CD14-positive monocyte (primary cell): ENCODE measurements at regions not wholly inside any gene's neighbourhood (a gene's known extent, or its start where the extent isn't known, plus 50 kb on each side); places are given as distances from the start of the nearest gene placed in this dataset.

Experiments used
- DNase-seq, 3 donors: peaks; one replicate each; pipeline ENCODE4 v3.0.0-alpha.2; 2011 to 2022
- H2AFZ ChIP-seq: 2 replicates; pipeline ENCODE4 v1.6.0; 2012; ENCODE audit warnings: mild to moderate bottlenecking, low read depth, low read length, inconsistent platforms; ENCODE audit not compliant: insufficient read depth, poor library complexity, severe bottlenecking
- H3K27ac ChIP-seq, 2 donors: 1 replicate in 1 of 2; 2 replicates in 1 of 2; pipeline ENCODE4 v1.5.1; 2012 to 2013; ENCODE audit warnings: low read length in 2 of 2, control low read depth in 1 of 2, inconsistent platforms in 1 of 2, low read depth in 1 of 2, mild to moderate bottlenecking in 1 of 2
- H3K27me3 ChIP-seq, 2 donors: one replicate each; pipeline versions ENCODE4 v1.6.0 to v1.6.1; 2011 to 2013; ENCODE audit warnings: low read length in 2 of 2; ENCODE audit not compliant: control insufficient read depth in 2 of 2, insufficient read depth in 2 of 2
- H3K36me3 ChIP-seq, 2 donors: replicated peaks in 1 of 2; 1 replicate in 1 of 2; 2 replicates in 1 of 2; pipeline versions ENCODE4 v1.5.1 to v1.6.1; 2012 to 2013; ENCODE audit warnings: low read length in 2 of 2, control low read depth in 1 of 2, inconsistent platforms in 1 of 2, mild to moderate bottlenecking in 1 of 2; ENCODE audit not compliant: insufficient read depth in 2 of 2, control insufficient read depth in 1 of 2
- H3K4me1 ChIP-seq, 2 donors: 1 replicate in 1 of 2; 2 replicates in 1 of 2; pipeline versions ENCODE4 v1.5.1 to v1.6.1; 2012 to 2013; ENCODE audit warnings: low read length in 2 of 2, control low read depth in 1 of 2, inconsistent platforms in 1 of 2, mild to moderate bottlenecking in 1 of 2, moderate library complexity in 1 of 2; ENCODE audit not compliant: insufficient read depth in 2 of 2, control insufficient read depth in 1 of 2
- H3K4me2 ChIP-seq: replicated peaks from 2 replicates; pipeline ENCODE3; 2012; ENCODE audit warnings: low read length, moderate library complexity, mild to moderate bottlenecking; ENCODE audit not compliant: poor library complexity, severe bottlenecking; ENCODE audit errors: extremely low read depth
- H3K4me3 ChIP-seq, 3 experiments: fragments of 200-600 bp in 1 of 3; sonication (generic) in 1 of 3; replicated peaks in 1 of 3; 1 replicate in 2 of 3; 2 replicates in 1 of 3; pipeline ENCODE4 v1.5.1; 2011 to 2013; ENCODE audit warnings: low read length in 3 of 3, mild to moderate bottlenecking in 3 of 3, control low read depth in 2 of 3, low read depth in 2 of 3, inconsistent platforms in 1 of 3, moderate library complexity in 1 of 3
- H3K79me2 ChIP-seq: 2 replicates; pipeline ENCODE4 v1.6.0; 2012; ENCODE audit warnings: mild to moderate bottlenecking, control low read depth, inconsistent platforms, low read length, moderate library complexity; ENCODE audit not compliant: insufficient read depth
- H3K9ac ChIP-seq: 2 replicates; pipeline ENCODE4 v1.6.0; 2017; ENCODE audit warnings: low read length, mild to moderate bottlenecking; ENCODE audit not compliant: insufficient read depth, poor library complexity, severe bottlenecking
- H3K9me3 ChIP-seq, 2 donors: replicated peaks in 1 of 2; 1 replicate in 1 of 2; 2 replicates in 1 of 2; pipeline versions ENCODE4 v1.5.1 to v1.6.1; 2012 to 2013; ENCODE audit warnings: low read length in 2 of 2, control low read depth in 1 of 2; ENCODE audit not compliant: control insufficient read depth in 1 of 2, insufficient read depth in 1 of 2
- H4K20me1 ChIP-seq: 2 replicates; pipeline ENCODE4 v1.6.0; 2012; ENCODE audit warnings: mild to moderate bottlenecking, low read length, control low read depth, moderate library complexity; ENCODE audit not compliant: insufficient read depth
- H3K27ac Mint-ChIP-seq, 7 donors: one replicate each; pipeline ENCODE4 v1.8.0; 2020; ENCODE audit warnings: mild to moderate bottlenecking in 7 of 7, mixed read lengths in 7 of 7, moderate library complexity in 6 of 7, inconsistent platforms in 2 of 7
- H3K27me3 Mint-ChIP-seq, 3 donors: one replicate each; pipeline ENCODE4 v1.8.0; 2021 to 2022; ENCODE audit warnings: low read depth in 3 of 3, mild to moderate bottlenecking in 3 of 3, mixed read lengths in 3 of 3, moderate library complexity in 3 of 3, inconsistent platforms in 1 of 3
- H3K36me3 Mint-ChIP-seq, 2 donors: one replicate each; pipeline ENCODE4 v1.8.0; 2020; ENCODE audit warnings: mixed read lengths in 2 of 2, inconsistent platforms in 1 of 2, mild to moderate bottlenecking in 1 of 2
- H3K4me1 Mint-ChIP-seq: one replicate; pipeline ENCODE4 v1.8.0; 2020; ENCODE audit warnings: mild to moderate bottlenecking, mixed read lengths
- H3K4me3 Mint-ChIP-seq, 2 donors: one replicate each; pipeline ENCODE4 v1.8.0; 2020; ENCODE audit warnings: mild to moderate bottlenecking in 2 of 2, mixed read lengths in 2 of 2, moderate library complexity in 1 of 2
- H3K9me3 Mint-ChIP-seq, 7 donors: one replicate each; pipeline ENCODE4 v1.8.0; 2020 to 2022; ENCODE audit warnings: mixed read lengths in 7 of 7, mild to moderate bottlenecking in 6 of 7, moderate library complexity in 6 of 7, inconsistent platforms in 2 of 7
- CTCF ChIP-seq: fragments of 200-600 bp; IDR thresholded peaks from one replicate; pipeline ENCODE4 v1.8.0; 2022; ENCODE audit warnings: antibody characterized with exemption, mild to moderate bottlenecking
- WGBS: methylation state at CpG from one replicate; pipeline ENCODE4 v1.1.5; 2013; ENCODE audit warnings: missing lambda C conversion rate; ENCODE audit not compliant: insufficient coverage; 5-methylcytosine and 5-hydroxymethylcytosine counted together
- intact Hi-C, 2 donors: fragments of 100-400 bp; cut with micrococcal nuclease; formaldehyde crosslinking; loops; one replicate each; pipeline versions ENCODE4 v1.15.0 to v1.15.1; 2023

- Mint-ChIP-seq H3K27ac (no peak overlapping the region), H3K27me3 (no peaks in the 10 kb centered on the region), H3K36me3 (no peaks in the 10 kb centered on the region), H3K4me1 (no peaks in the 10 kb centered on the region), H3K9me3 (peaks cover 0 to 8% (median 2%) of the 10 kb centered on the region in 7 donors), H3K4me3 (no peak overlapping the region)
- TF ChIP-seq CTCF: no peak
- H3K4me3 ChIP-seq: no peak overlapping the region
- no peaks in the 10 kb centered on the region for H3K79me2 ChIP-seq
- DNase-seq: no peak
- peaks cover 0 to 11% of the 10 kb centered on the region in 2 donors for H3K9me3 ChIP-seq
- no peaks in the 10 kb centered on the region for H4K20me1 ChIP-seq
- intact Hi-C loops: no loop called here
- no peak overlapping the region for H3K4me2 ChIP-seq
- no peaks in the 10 kb centered on the region for H3K36me3 ChIP-seq
- H3K4me1 ChIP-seq: no peaks in the 10 kb centered on the region
- no peaks in the 10 kb centered on the region for H3K27me3 ChIP-seq
- no peak overlapping the region for H2AFZ ChIP-seq
- no peak overlapping the region for H3K9ac ChIP-seq
- WGBS: 92% methylated on average over 3 of the region's 5 CpGs
- no peak overlapping the region for H3K27ac ChIP-seq
Observed at GRCh38 chr2:5250482-5250881, 441.7 kb upstream of the SOX11 start.

GRCh38 chr2:5253263-5253662 is 438.9 kb upstream of the SOX11 start:
- Histone ChIP-seq H3K4me1 (no peaks in the 10 kb centered on the region), H2AFZ (no peak overlapping the region), H3K36me3 (no peaks in the 10 kb centered on the region), H3K9me3 (peaks cover 5 to 14% of the 10 kb centered on the region in 2 donors), H3K79me2 (no peaks in the 10 kb centered on the region), H3K4me3 (no peak overlapping the region), H3K27me3 (no peaks in the 10 kb centered on the region), H3K4me2 (no peak overlapping the region), H3K27ac (no peak overlapping the region), H3K9ac (no peak overlapping the region), H4K20me1 (no peaks in the 10 kb centered on the region)
- no peaks in the 10 kb centered on the region for H3K27me3 Mint-ChIP-seq
- H3K4me1 Mint-ChIP-seq: no peaks in the 10 kb centered on the region
- peaks cover 0 to 18% (median 6%) of the 10 kb centered on the region in 7 donors for H3K9me3 Mint-ChIP-seq
- no peak overlapping the region for H3K27ac Mint-ChIP-seq
- DNase-seq: no peak
- intact Hi-C loops: no loop called here
- no peak for TF ChIP-seq CTCF
- no peaks in the 10 kb centered on the region for H3K36me3 Mint-ChIP-seq
- WGBS: 94% methylated on average over 2 of the region's 9 CpGs
- H3K4me3 Mint-ChIP-seq: no peak overlapping the region
